Activated CD4-positive, alpha-beta T cell treated with anti-CD3 and anti-CD28 coated beads for 36 hours (primary cell): ENCODE measurements at regions not wholly inside any gene's neighbourhood (a gene's known extent, or its start where the extent isn't known, plus 50 kb on each side); places are given as distances from the start of the nearest gene placed in this dataset.

Experiments
- ATAC-seq: fragments of 200-7000 bp; cut with Tn5 transposase; one replicate; pipeline ENCODE4 v1.10.0; 2021; ENCODE audit warnings: mild to moderate bottlenecking, moderate library complexity
- CTCF ChIA-PET: fragments of 350-600 bp; sonication (Branson Sonifier 250); formaldehyde crosslinking; loops from one replicate; lab custom pipeline; 2021; ENCODE audit warnings: antibody characterized with exemption; lab: Charles Lee
- POLR2A ChIA-PET: fragments of 350-600 bp; sonication (Branson Sonifier 250); formaldehyde crosslinking; loops from one replicate; lab custom pipeline; 2021; ENCODE audit warnings: antibody characterized with exemption, inconsistent platforms; lab: Charles Lee
- DNase-seq: peaks from one replicate; pipeline ENCODE4 v3.0.0-alpha.2; 2020
- H3K27ac Mint-ChIP-seq: one replicate; pipeline ENCODE4 v1.8.0; 2021; ENCODE audit warnings: mixed read lengths
- H3K27me3 Mint-ChIP-seq: one replicate; pipeline ENCODE4 v1.8.0; 2021; ENCODE audit warnings: mixed read lengths
- H3K36me3 Mint-ChIP-seq: one replicate; pipeline ENCODE4 v1.8.0; 2021; ENCODE audit warnings: low read depth, mixed read lengths
- H3K4me1 Mint-ChIP-seq: one replicate; pipeline ENCODE4 v1.8.0; 2021; ENCODE audit warnings: mixed read lengths
- H3K4me3 Mint-ChIP-seq: one replicate; pipeline ENCODE4 v1.8.0; 2021; ENCODE audit warnings: mild to moderate bottlenecking, moderate library complexity, mixed read lengths
- H3K9me3 Mint-ChIP-seq: one replicate; pipeline ENCODE4 v1.8.0; 2021; ENCODE audit warnings: low read depth, mixed read lengths
- intact Hi-C, 2 experiments: fragments of 100-400 bp; cut with DNase I in 1 of 2; cut with micrococcal nuclease in 1 of 2; formaldehyde crosslinking; loops; one replicate each; pipeline versions ENCODE4 v1.14.2 to v1.15.1; 2022 to 2024; cut with DNase I, micrococcal nuclease

GRCh38 chr10:131012641-131012985 is 298.9 kb downstream of the TCERG1L start:
- H3K4me1 Mint-ChIP-seq, result no peaks in the 10 kb centered on the region
- H3K36me3 Mint-ChIP-seq, result no peaks in the 10 kb centered on the region
- DNase-seq, result no peak
- no peaks in the 10 kb centered on the region for H3K9me3 Mint-ChIP-seq
- intact Hi-C loops, result no loop called here
- H3K27ac Mint-ChIP-seq, result no peak overlapping the region
- no peak overlapping the region for H3K4me3 Mint-ChIP-seq
- no peaks in the 10 kb centered on the region for H3K27me3 Mint-ChIP-seq
- no peak for ATAC-seq
- ChIA-PET POLR2A (no interaction called here), CTCF (no interaction called here)

GRCh38 chr10:131013281-131013912 is 298.1 kb downstream of the TCERG1L start:
- H3K27ac Mint-ChIP-seq, result no peak overlapping the region
- no peak overlapping the region for H3K4me3 Mint-ChIP-seq
- DNase-seq (no peak), ATAC-seq (no peak)
- no peaks in the 10 kb centered on the region for H3K9me3 Mint-ChIP-seq
- H3K4me1 Mint-ChIP-seq, result no peaks in the 10 kb centered on the region
- H3K27me3 Mint-ChIP-seq, result no peaks in the 10 kb centered on the region
- ChIA-PET POLR2A (no interaction called here), CTCF (no interaction called here)
- intact Hi-C loops, result no loop called here
- H3K36me3 Mint-ChIP-seq, result no peaks in the 10 kb centered on the region

- Mint-ChIP-seq H3K27me3 (no peaks in the 10 kb centered on the region), H3K36me3 (no peaks in the 10 kb centered on the region), H3K27ac (no peak overlapping the region), H3K4me1 (no peaks in the 10 kb centered on the region), H3K9me3 (no peaks in the 10 kb centered on the region), H3K4me3 (no peak overlapping the region)
- no peak for ATAC-seq
- POLR2A ChIA-PET, result no interaction called here
- CTCF ChIA-PET, result no interaction called here
- intact Hi-C loops, result no loop called here
- DNase-seq, result no peak
These were observed 297.2 kb downstream of the TCERG1L start for GRCh38 chr10:131014271-131014670.

- POLR2A ChIA-PET, result no interaction called here
These were observed 296.2 kb downstream of the TCERG1L start for GRCh38 chr10:131015271-131015670.

GRCh38 chr10:131016556-131016955 is 295.0 kb downstream of the TCERG1L start:
- Mint-ChIP-seq H3K9me3 (no peaks in the 10 kb centered on the region), H3K36me3 (no peaks in the 10 kb centered on the region), H3K4me1 (no peaks in the 10 kb centered on the region), H3K27ac (no peak overlapping the region), H3K4me3 (no peak overlapping the region), H3K27me3 (no peaks in the 10 kb centered on the region)
- ATAC-seq, result no peak
- ChIA-PET POLR2A (no interaction called here), CTCF (no interaction called here)
- intact Hi-C loops, result no loop called here
- DNase-seq, result no peak

More at GRCh38 chr10:131015271-131015670, 296.2 kb downstream of the TCERG1L start:
- no peaks in the 10 kb centered on the region for H3K9me3 Mint-ChIP-seq
- no peaks in the 10 kb centered on the region for H3K27me3 Mint-ChIP-seq
- intact Hi-C loops, result no loop called here
- no peak for DNase-seq
- no peaks in the 10 kb centered on the region for H3K36me3 Mint-ChIP-seq
- H3K4me3 Mint-ChIP-seq, result no peak overlapping the region
- no peak overlapping the region for H3K27ac Mint-ChIP-seq
- CTCF ChIA-PET, result interaction anchor here (1.0 kb wide), 1 partner anchor 69 kb away, joined by 3 read pairs; no protein-coding TSS in a partner anchor
- no peaks in the 10 kb centered on the region for H3K4me1 Mint-ChIP-seq
- ATAC-seq, result no peak

GRCh38 chr10:131017566-131018285 is 293.8 kb downstream of the TCERG1L start:
- ChIA-PET CTCF (no interaction called here), POLR2A (no interaction called here)
- H3K4me3 Mint-ChIP-seq, result no peak overlapping the region
- no peaks in the 10 kb centered on the region for H3K9me3 Mint-ChIP-seq
- no peak overlapping the region for H3K27ac Mint-ChIP-seq
- intact Hi-C loops, result no loop called here
- H3K4me1 Mint-ChIP-seq, result no peaks in the 10 kb centered on the region
- no peaks in the 10 kb centered on the region for H3K36me3 Mint-ChIP-seq
- DNase-seq (no peak), ATAC-seq (no peak)
- H3K27me3 Mint-ChIP-seq, result peaks cover 2% of the 10 kb centered on the region

GRCh38 chr10:131018886-131019500 is 292.5 kb downstream of the TCERG1L start:
- DNase-seq (no peak), ATAC-seq (no peak)
- ChIA-PET CTCF (no interaction called here), POLR2A (no interaction called here)
- no peak overlapping the region for H3K4me3 Mint-ChIP-seq
- no peaks in the 10 kb centered on the region for H3K4me1 Mint-ChIP-seq
- peaks cover 4% of the 10 kb centered on the region for H3K27me3 Mint-ChIP-seq
- H3K27ac Mint-ChIP-seq, result no peak overlapping the region
- H3K9me3 Mint-ChIP-seq, result no peaks in the 10 kb centered on the region
- H3K36me3 Mint-ChIP-seq, result no peaks in the 10 kb centered on the region
- intact Hi-C loops, result no loop called here

- ATAC-seq (no peak), DNase-seq (no peak)
- H3K27ac Mint-ChIP-seq, result no peak overlapping the region
- intact Hi-C loops, result no loop called here
- H3K9me3 Mint-ChIP-seq, result no peaks in the 10 kb centered on the region
- no peaks in the 10 kb centered on the region for H3K36me3 Mint-ChIP-seq
- no peak overlapping the region for H3K4me3 Mint-ChIP-seq
- peaks cover 4% of the 10 kb centered on the region for H3K27me3 Mint-ChIP-seq
- ChIA-PET POLR2A (no interaction called here), CTCF (no interaction called here)
- no peaks in the 10 kb centered on the region for H3K4me1 Mint-ChIP-seq
These were observed 291.8 kb downstream of the TCERG1L start for GRCh38 chr10:131019696-131020095.

- DNase-seq, result no peak
- H3K4me3 Mint-ChIP-seq, result no peak overlapping the region
- H3K27ac Mint-ChIP-seq, result no peak overlapping the region
- H3K4me1 Mint-ChIP-seq, result no peaks in the 10 kb centered on the region
- ATAC-seq, result no peak
- POLR2A ChIA-PET, result no interaction called here
- CTCF ChIA-PET, result no interaction called here
- no peaks in the 10 kb centered on the region for H3K36me3 Mint-ChIP-seq
- intact Hi-C loops, result no loop called here
- no peaks in the 10 kb centered on the region for H3K9me3 Mint-ChIP-seq
- peaks cover 4% of the 10 kb centered on the region for H3K27me3 Mint-ChIP-seq
These were observed 290.7 kb downstream of the TCERG1L start for GRCh38 chr10:131020775-131021174.

GRCh38 chr10:131021246-131021895 is 290.1 kb downstream of the TCERG1L start:
- ChIA-PET POLR2A (no interaction called here), CTCF (no interaction called here)
- Mint-ChIP-seq H3K36me3 (no peaks in the 10 kb centered on the region), H3K9me3 (no peaks in the 10 kb centered on the region), H3K27ac (no peak overlapping the region), H3K27me3 (peaks cover 4% of the 10 kb centered on the region), H3K4me3 (no peak overlapping the region), H3K4me1 (no peaks in the 10 kb centered on the region)
- no peak for DNase-seq
- ATAC-seq, result no peak
- intact Hi-C loops, result no loop called here

- no peaks in the 10 kb centered on the region for H3K36me3 Mint-ChIP-seq
- H3K4me1 Mint-ChIP-seq, result no peaks in the 10 kb centered on the region
- H3K4me3 Mint-ChIP-seq, result no peak overlapping the region
- peaks cover 4% of the 10 kb centered on the region for H3K27me3 Mint-ChIP-seq
- no peak overlapping the region for H3K27ac Mint-ChIP-seq
- no peak for ATAC-seq
- CTCF ChIA-PET, result no interaction called here
- no peak for DNase-seq
- no peaks in the 10 kb centered on the region for H3K9me3 Mint-ChIP-seq
- intact Hi-C loops, result no loop called here
- POLR2A ChIA-PET, result no interaction called here
These were observed 289.6 kb downstream of the TCERG1L start for GRCh38 chr10:131021969-131022368.

GRCh38 chr10:131022369-131022768 is 289.2 kb downstream of the TCERG1L start:
- H3K27me3 Mint-ChIP-seq, result peaks cover 4% of the 10 kb centered on the region
- H3K4me1 Mint-ChIP-seq, result no peaks in the 10 kb centered on the region
- H3K36me3 Mint-ChIP-seq, result no peaks in the 10 kb centered on the region
- ChIA-PET CTCF (no interaction called here), POLR2A (no interaction called here)
- no peak overlapping the region for H3K27ac Mint-ChIP-seq
- no peaks in the 10 kb centered on the region for H3K9me3 Mint-ChIP-seq
- ATAC-seq, result no peak
- intact Hi-C loops, result no loop called here
- DNase-seq, result no peak
- no peak overlapping the region for H3K4me3 Mint-ChIP-seq
